ENCODE measurements at regions not wholly inside any gene's neighbourhood (a gene's known extent, or its start where the extent isn't known, plus 50 kb on each side); places are given as distances from the start of the nearest gene placed in this dataset.

GRCh38 chr11:90434858-90435257, 212.0 kb upstream of the CHORDC1 start:
- TF ChIP-seq POLR2AphosphoS5 (IDR thresholded peaks at IDR 0.05; ENCODE audit: low read depth, low read length) (no peak), TCF7L2 (IDR thresholded peaks at IDR 0.05; ENCODE audit: low read depth, low read length) (no peak), SIN3A (IDR thresholded peaks at IDR 0.05; ENCODE audit: borderline replicate concordance, insufficient read depth, low read depth, low read length) (no peak), REST (IDR thresholded peaks at IDR 0.05; ENCODE audit: insufficient read depth in 1 of 2, low read depth in 2 of 2, low read length in 1 of 2) (no peak)
- TF ChIP-seq, protein P1, sequence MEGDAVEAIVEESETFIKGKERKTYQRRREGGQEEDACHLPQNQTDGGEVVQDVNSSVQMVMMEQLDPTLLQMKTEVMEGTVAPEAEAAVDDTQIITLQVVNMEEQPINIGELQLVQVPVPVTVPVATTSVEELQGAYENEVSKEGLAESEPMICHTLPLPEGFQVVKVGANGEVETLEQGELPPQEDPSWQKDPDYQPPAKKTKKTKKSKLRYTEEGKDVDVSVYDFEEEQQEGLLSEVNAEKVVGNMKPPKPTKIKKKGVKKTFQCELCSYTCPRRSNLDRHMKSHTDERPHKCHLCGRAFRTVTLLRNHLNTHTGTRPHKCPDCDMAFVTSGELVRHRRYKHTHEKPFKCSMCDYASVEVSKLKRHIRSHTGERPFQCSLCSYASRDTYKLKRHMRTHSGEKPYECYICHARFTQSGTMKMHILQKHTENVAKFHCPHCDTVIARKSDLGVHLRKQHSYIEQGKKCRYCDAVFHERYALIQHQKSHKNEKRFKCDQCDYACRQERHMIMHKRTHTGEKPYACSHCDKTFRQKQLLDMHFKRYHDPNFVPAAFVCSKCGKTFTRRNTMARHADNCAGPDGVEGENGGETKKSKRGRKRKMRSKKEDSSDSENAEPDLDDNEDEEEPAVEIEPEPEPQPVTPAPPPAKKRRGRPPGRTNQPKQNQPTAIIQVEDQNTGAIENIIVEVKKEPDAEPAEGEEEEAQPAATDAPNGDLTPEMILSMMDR (IDR thresholded peaks at IDR 0.05) = peak; percentile 27; the same call in 1 of the 2 replicates
- in situ Hi-C loops (cut with HindIII; ENCODE audit: low pct_unique_long_range_greater_than_20kb, low sequenced_read_pairs) = no loop called here
- ATAC-seq = no peak

DNA sequence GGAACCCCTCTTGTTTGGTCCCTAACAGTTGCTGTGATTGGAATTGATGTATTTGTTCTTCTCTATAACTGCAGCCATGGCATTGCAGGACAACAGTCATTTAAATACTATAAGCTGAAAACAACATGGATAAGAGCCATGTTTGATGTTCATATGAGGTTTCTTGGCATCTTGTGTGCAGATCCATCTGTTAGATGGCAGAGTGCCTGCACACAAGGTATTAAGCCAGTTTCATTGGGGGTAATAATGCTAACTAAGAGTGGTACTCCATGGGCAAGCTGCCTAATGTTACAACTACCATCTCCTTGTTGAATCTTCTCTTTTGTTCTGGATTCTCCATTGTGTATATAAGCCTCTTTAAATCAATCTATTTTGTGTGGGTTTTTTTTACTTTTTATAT, 206.0 kb upstream of the CHORDC1 start:
- TF ChIP-seq TCF7L2 (IDR thresholded peaks at IDR 0.05; ENCODE audit: low read depth, low read length) = no peak
- TF ChIP-seq SIN3A (IDR thresholded peaks at IDR 0.05; ENCODE audit: borderline replicate concordance, insufficient read depth, low read depth, low read length) = no peak
- no peak for DNase-seq (ENCODE audit: low read depth, low spot score)
- no peak overlapping the region for H3K4me3 ChIP-seq (ENCODE audit: low read depth in 2 of 2, low read length in 2 of 2)
- H3K27ac ChIP-seq (ENCODE audit: low read length) = no peak overlapping the region
- no peak for ATAC-seq
- intact Hi-C loops (cut with micrococcal nuclease; ENCODE audit: unreplicated experiment) (no loop called here), in situ Hi-C loops (cut with HindIII; ENCODE audit: low pct_unique_long_range_greater_than_20kb, low sequenced_read_pairs) (no loop called here)
- ChIA-PET CTCF (no interaction called here), POLR2A (no interaction called here)
- H3K4me1 ChIP-seq (ENCODE audit: control insufficient read depth, insufficient read depth, low read length) = no peaks in the 10 kb centered on the region
- H3K36me3 ChIP-seq (ENCODE audit: control insufficient read depth, insufficient read depth, low read length) = no peaks in the 10 kb centered on the region; the same call in 1 of the 2 replicates
- H3K27me3 ChIP-seq (ENCODE audit: control insufficient read depth, insufficient read depth, low read length) = no peaks in the 10 kb centered on the region
- no peaks in the 10 kb centered on the region for H3K9me3 ChIP-seq (ENCODE audit: control insufficient read depth, insufficient read depth, low read depth, low read length)
- BruUV-seq (replicated peaks) = no TSS peak

More at GRCh38 chr11:90434858-90435257, 212.0 kb upstream of the CHORDC1 start:
- Histone ChIP-seq H3K9me3 (ENCODE audit: control insufficient read depth, insufficient read depth, low read depth, low read length) (peaks cover 4% of the 10 kb centered on the region; the same call in 1 of the 2 replicates), H3K27me3 (ENCODE audit: control insufficient read depth, insufficient read depth, low read length) (no peaks in the 10 kb centered on the region), H3K27ac (ENCODE audit: low read length) (no peak overlapping the region), H3K4me3 (ENCODE audit: low read depth in 2 of 2, low read length in 2 of 2) (no peak overlapping the region), H3K4me1 (ENCODE audit: control insufficient read depth, insufficient read depth, low read length) (no peaks in the 10 kb centered on the region), H3K36me3 (ENCODE audit: control insufficient read depth, insufficient read depth, low read length) (no peaks in the 10 kb centered on the region; the same call in 1 of the 2 replicates)
- no peak for DNase-seq (ENCODE audit: low read depth, low spot score)
- intact Hi-C loops (cut with micrococcal nuclease; ENCODE audit: unreplicated experiment) = no loop called here
- ChIA-PET POLR2A (no interaction called here), CTCF (no interaction called here)
- BruUV-seq (replicated peaks) = no TSS peak

DNA sequence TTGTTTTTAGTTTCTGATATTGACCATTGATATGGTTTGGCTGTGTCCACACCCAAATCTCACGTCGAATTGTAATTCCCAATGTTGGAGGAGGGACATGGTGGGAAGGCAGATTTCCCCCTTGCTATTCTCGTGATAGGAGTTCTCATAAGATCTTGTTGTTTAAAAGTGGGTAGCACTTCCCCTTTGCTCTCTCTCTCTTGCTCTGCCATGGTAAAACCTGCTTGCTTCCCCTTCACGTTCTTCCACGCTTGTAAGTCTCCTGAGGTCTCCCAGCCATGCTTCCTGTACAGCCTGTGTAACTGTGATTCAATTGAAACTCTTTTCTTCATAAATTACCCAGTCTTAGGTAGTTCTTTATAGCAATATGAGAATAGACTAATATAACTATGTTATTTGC, 203.6 kb upstream of the CHORDC1 start:
- in situ Hi-C loops (cut with HindIII; ENCODE audit: low pct_unique_long_range_greater_than_20kb, low sequenced_read_pairs) = no loop called here
- no peak for ATAC-seq
- no peak for TF ChIP-seq POLR2AphosphoS5 (IDR thresholded peaks at IDR 0.05; ENCODE audit: low read depth, low read length)
- TF ChIP-seq REST (IDR thresholded peaks at IDR 0.05; ENCODE audit: insufficient read depth in 1 of 2, low read depth in 2 of 2, low read length in 1 of 2) = no peak

More for the DNA sequence above, 203.6 kb upstream of the CHORDC1 start:
- DNase-seq (ENCODE audit: low read depth, low spot score) = no peak
- ChIA-PET POLR2A (no interaction called here), CTCF (no interaction called here)
- intact Hi-C loops (cut with micrococcal nuclease; ENCODE audit: unreplicated experiment) = no loop called here
- no peaks in the 10 kb centered on the region for H3K27me3 ChIP-seq (ENCODE audit: control insufficient read depth, insufficient read depth, low read length)
- no peaks in the 10 kb centered on the region; the same call in 1 of the 2 replicates for H3K36me3 ChIP-seq (ENCODE audit: control insufficient read depth, insufficient read depth, low read length)
- H3K27ac ChIP-seq (ENCODE audit: low read length) = no peak overlapping the region
- H3K4me1 ChIP-seq (ENCODE audit: control insufficient read depth, insufficient read depth, low read length) = no peaks in the 10 kb centered on the region
- H3K4me3 ChIP-seq (ENCODE audit: low read depth in 2 of 2, low read length in 2 of 2) = no peak overlapping the region
- no TSS peak for BruUV-seq (replicated peaks)
- no peaks in the 10 kb centered on the region for H3K9me3 ChIP-seq (ENCODE audit: control insufficient read depth, insufficient read depth, low read depth, low read length)
